ENCODE measurements at regions not wholly inside any gene's neighbourhood (a gene's known extent, or its start where the extent isn't known, plus 50 kb on each side); places are given as distances from the start of the nearest gene placed in this dataset.
"Not testable (repeated sequence)": the region's sequence is repeated elsewhere in the genome, so short reads cannot be mapped to it uniquely, and the experiment has no call there.

- no peak for DNase-seq
These were observed 195.4 kb upstream of the MSX2 start for GRCh38 chr5:174528821-174529544.

- DNase-seq, result no peak
These were observed 194.3 kb upstream of the MSX2 start for GRCh38 chr5:174529925-174530681.

GRCh38 chr5:174531782-174532191 is 192.6 kb upstream of the MSX2 start:
- DNase-seq, result no peak

GRCh38 chr5:174532455-174533453 is 191.6 kb upstream of the MSX2 start:
- DNase-seq, result no peak

GRCh38 chr5:174533751-174534241 is 190.6 kb upstream of the MSX2 start:
- no peak for DNase-seq

GRCh38 chr5:174535669-174536068 is 188.7 kb upstream of the MSX2 start:
- no peak for DNase-seq

GRCh38 chr5:174539823-174540222 is 184.6 kb upstream of the MSX2 start:
- not testable (repeated sequence) for DNase-seq

- no peak for DNase-seq
These were observed 182.3 kb upstream of the MSX2 start for GRCh38 chr5:174542037-174542436.

GRCh38 chr5:174542471-174542870 is 181.9 kb upstream of the MSX2 start:
- no peak for DNase-seq

GRCh38 chr5:174545926-174546325 is 178.5 kb upstream of the MSX2 start:
- no peak for DNase-seq

- no peak for DNase-seq
These were observed 176.6 kb upstream of the MSX2 start for GRCh38 chr5:174547814-174548213.

GRCh38 chr5:174549254-174549653 is 175.1 kb upstream of the MSX2 start:
- DNase-seq, result no peak

- DNase-seq, result no peak
These were observed 174.4 kb upstream of the MSX2 start for GRCh38 chr5:174550026-174550425.

- no peak for DNase-seq
These were observed 172.0 kb upstream of the MSX2 start for GRCh38 chr5:174552428-174552827.

GRCh38 chr5:174553556-174553955 is 170.8 kb upstream of the MSX2 start:
- no peak for DNase-seq

GRCh38 chr5:174555726-174556125 is 168.7 kb upstream of the MSX2 start:
- no peak for DNase-seq

- no peak for DNase-seq
These were observed 167.6 kb upstream of the MSX2 start for GRCh38 chr5:174556756-174557155.

GRCh38 chr5:174558190-174558589 is 166.2 kb upstream of the MSX2 start:
- no peak for DNase-seq

- no peak for DNase-seq
These were observed 165.2 kb upstream of the MSX2 start for GRCh38 chr5:174559141-174559540.

- DNase-seq, result no peak
These were observed 164.8 kb upstream of the MSX2 start for GRCh38 chr5:174559566-174560090.

- no peak for DNase-seq
These were observed 163.5 kb upstream of the MSX2 start for GRCh38 chr5:174560861-174561260.

GRCh38 chr5:174563040-174563439 is 161.3 kb upstream of the MSX2 start:
- DNase-seq, result not testable (repeated sequence)

- DNase-seq, result no peak
These were observed 160.5 kb upstream of the MSX2 start for GRCh38 chr5:174563899-174564298.

Data from activated effector memory CD4-positive, alpha-beta T cell treated with Interleukin-2 at 50 U/mL for 16 hours (primary cell).